ENCODE measurements at regions not wholly inside any gene's neighbourhood (a gene's known extent, or its start where the extent isn't known, plus 50 kb on each side); places are given as distances from the start of the nearest gene placed in this dataset.
"Not testable (repeated sequence)": the region's sequence is repeated elsewhere in the genome, so short reads cannot be mapped to it uniquely, and the experiment has no call there.

DNA sequence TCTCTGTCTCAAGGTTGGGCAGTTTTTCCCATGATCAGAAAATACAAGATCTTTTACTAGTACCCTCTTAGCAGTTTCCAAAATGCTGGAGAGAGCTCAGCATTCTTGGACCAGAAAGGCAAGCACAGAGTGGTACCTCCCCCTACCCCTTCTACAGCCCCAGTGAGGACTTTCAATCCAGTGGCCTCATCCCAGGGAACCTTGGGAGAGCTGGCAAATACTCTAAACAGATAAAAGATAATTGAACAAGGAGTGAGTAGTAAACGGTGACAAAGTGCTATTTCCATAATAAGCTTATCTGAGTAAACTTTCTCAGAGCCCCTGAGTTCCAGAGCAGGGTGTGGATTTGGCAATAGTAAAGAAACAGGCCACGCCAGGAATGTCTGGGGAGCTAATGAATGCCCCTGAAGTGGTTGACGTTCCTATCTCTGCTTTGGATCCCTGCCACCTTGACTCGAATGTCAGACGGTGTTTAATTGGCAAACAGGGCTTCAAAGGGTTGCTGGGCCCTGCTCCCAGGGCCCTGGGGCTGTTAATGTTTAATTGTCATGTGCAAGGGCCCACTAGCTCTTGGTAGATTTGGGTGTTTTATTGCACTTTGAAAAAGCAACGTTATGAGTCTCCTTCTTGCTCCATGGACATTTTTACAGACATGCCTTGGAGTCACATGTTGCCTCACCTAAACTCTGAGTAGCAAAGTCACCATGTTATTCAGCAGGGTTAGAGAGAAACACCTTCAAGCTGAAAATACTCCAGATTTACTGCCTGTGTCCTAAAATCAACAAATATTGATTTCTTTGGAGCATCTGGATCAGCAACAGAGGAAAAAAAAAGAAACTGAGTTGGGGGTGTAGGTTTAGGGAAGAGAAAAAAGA lies 239.9 kb downstream of the CYRIA start:
- no peaks in the 10 kb centered on the region for H3K27me3 ChIP-seq (replicated peaks; ENCODE audit: insufficient read depth)
- H3K9me3 ChIP-seq = no peaks in the 10 kb centered on the region
- peak; percentile 82 for DNase-seq (ENCODE audit: low spot score)
- H3K4me3 ChIP-seq = no peak overlapping the region
- WGBS = 7% methylated on average over 6 of the region's 6 CpGs
- intact Hi-C loops (cut with DNase I) = no loop called here
- no peaks in the 10 kb centered on the region for H3K4me1 ChIP-seq (replicated peaks)
- no peak overlapping the region for H3K27ac ChIP-seq
- TF ChIP-seq, protein P1, sequence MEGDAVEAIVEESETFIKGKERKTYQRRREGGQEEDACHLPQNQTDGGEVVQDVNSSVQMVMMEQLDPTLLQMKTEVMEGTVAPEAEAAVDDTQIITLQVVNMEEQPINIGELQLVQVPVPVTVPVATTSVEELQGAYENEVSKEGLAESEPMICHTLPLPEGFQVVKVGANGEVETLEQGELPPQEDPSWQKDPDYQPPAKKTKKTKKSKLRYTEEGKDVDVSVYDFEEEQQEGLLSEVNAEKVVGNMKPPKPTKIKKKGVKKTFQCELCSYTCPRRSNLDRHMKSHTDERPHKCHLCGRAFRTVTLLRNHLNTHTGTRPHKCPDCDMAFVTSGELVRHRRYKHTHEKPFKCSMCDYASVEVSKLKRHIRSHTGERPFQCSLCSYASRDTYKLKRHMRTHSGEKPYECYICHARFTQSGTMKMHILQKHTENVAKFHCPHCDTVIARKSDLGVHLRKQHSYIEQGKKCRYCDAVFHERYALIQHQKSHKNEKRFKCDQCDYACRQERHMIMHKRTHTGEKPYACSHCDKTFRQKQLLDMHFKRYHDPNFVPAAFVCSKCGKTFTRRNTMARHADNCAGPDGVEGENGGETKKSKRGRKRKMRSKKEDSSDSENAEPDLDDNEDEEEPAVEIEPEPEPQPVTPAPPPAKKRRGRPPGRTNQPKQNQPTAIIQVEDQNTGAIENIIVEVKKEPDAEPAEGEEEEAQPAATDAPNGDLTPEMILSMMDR (IDR thresholded peaks at IDR 0.05) = no peak
- TF ChIP-seq POLR2AphosphoS5 (IDR thresholded peaks at IDR 0.05) = peak; percentile 57
- no peaks in the 10 kb centered on the region for H3K36me3 ChIP-seq

- H3K4me3 ChIP-seq = no peak overlapping the region
- TF ChIP-seq, protein P1 (IDR thresholded peaks at IDR 0.05) = no peak
- TF ChIP-seq POLR2A (IDR thresholded peaks at IDR 0.05) (no peak), POLR2AphosphoS5 (IDR thresholded peaks at IDR 0.05) (no peak)
- H3K27me3 ChIP-seq (replicated peaks; ENCODE audit: insufficient read depth) = no peaks in the 10 kb centered on the region
- no peak overlapping the region for H3K27ac ChIP-seq
- H3K4me1 ChIP-seq (replicated peaks) = no peaks in the 10 kb centered on the region
- WGBS = 78% methylated on average over 1 of the region's 1 CpG
- H3K36me3 ChIP-seq = no peaks in the 10 kb centered on the region
- DNase-seq (ENCODE audit: low spot score) = no peak
- no peaks in the 10 kb centered on the region for H3K9me3 ChIP-seq
- intact Hi-C loops (cut with DNase I) = no loop called here
Observed at GRCh38 chr2:16420421-16420820, 245.2 kb downstream of the CYRIA start.

DNA sequence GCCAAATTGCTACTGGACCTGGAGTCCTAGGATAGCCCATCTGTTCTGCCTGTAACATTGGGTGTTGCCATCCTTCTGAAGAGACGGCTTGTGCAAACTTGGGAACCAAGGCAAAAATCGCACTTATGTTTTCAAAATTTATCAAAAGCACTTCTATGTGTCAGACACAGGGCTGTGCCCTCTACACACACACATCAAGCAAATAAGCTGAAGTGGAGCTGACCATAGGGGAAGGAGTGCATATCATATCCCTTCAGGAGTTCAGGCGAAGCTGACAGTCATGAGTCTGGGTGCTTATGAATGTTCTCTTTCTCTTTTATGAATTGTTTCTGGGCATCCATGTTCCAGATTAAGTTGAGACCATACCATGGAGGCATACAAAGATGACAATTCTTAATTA lies 247.9 kb downstream of the CYRIA start:
- WGBS = 98% methylated on average over 3 of the region's 3 CpGs
- Histone ChIP-seq H3K4me3 (no peak overlapping the region), H3K9me3 (no peaks in the 10 kb centered on the region), H3K27me3 (replicated peaks; ENCODE audit: insufficient read depth) (no peaks in the 10 kb centered on the region), H3K27ac (no peak overlapping the region), H3K4me1 (replicated peaks) (no peaks in the 10 kb centered on the region), H3K36me3 (no peaks in the 10 kb centered on the region)
- no peak for DNase-seq (ENCODE audit: low spot score)
- TF ChIP-seq, protein P1 (IDR thresholded peaks at IDR 0.05) = no peak
- TF ChIP-seq POLR2AphosphoS5 (IDR thresholded peaks at IDR 0.05) (no peak), POLR2A (IDR thresholded peaks at IDR 0.05) (no peak)
- intact Hi-C loops (cut with DNase I) = no loop called here

DNA sequence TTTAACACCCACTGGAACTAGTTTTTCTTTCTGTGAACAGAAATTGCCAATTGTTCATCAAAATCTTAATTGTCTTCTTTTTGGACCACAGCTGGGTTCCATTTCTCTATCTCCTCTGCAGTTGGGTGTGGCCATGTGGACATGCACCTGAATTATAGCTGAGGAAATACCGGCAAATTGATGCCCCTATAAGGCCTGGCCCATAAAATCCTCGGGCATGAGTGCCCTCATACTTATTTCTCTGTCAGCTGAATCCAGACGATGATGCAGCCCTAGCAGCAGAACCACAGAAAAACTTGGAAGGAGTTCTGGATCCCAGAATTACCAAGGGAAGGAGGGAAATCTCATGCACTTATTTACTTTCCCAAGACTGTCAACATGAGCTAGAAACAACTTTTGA lies 249.0 kb downstream of the CYRIA start:
- TF ChIP-seq, protein P1 (IDR thresholded peaks at IDR 0.05) = no peak
- TF ChIP-seq POLR2AphosphoS5 (IDR thresholded peaks at IDR 0.05) (no peak), POLR2A (IDR thresholded peaks at IDR 0.05) (no peak)
- intact Hi-C loops (cut with DNase I) = no loop called here
- Histone ChIP-seq H3K9me3 (no peaks in the 10 kb centered on the region), H3K4me1 (replicated peaks) (no peaks in the 10 kb centered on the region), H3K4me3 (no peak overlapping the region), H3K27ac (no peak overlapping the region), H3K27me3 (replicated peaks; ENCODE audit: insufficient read depth) (no peaks in the 10 kb centered on the region), H3K36me3 (no peaks in the 10 kb centered on the region)
- no peak for DNase-seq (ENCODE audit: low spot score)
- WGBS = 64% methylated on average over 3 of the region's 3 CpGs

- H3K9me3 ChIP-seq; H3K27me3 ChIP-seq (replicated peaks; ENCODE audit: insufficient read depth); H3K27ac ChIP-seq; H3K4me1 ChIP-seq (replicated peaks); H3K4me3 ChIP-seq; H3K36me3 ChIP-seq; DNase-seq (ENCODE audit: low spot score); intact Hi-C loops (cut with DNase I): not testable (repeated sequence)
- WGBS = 91% methylated on average over 6 of the region's 6 CpGs
Observed at GRCh38 chr2:16415861-16416260, 249.8 kb downstream of the CYRIA start.
